NAMALWA (cell line): ENCODE measurements at regions not wholly inside any gene's neighbourhood (a gene's known extent, or its start where the extent isn't known, plus 50 kb on each side); places are given as distances from the start of the nearest gene placed in this dataset.
"Not testable (repeated sequence)": the region's sequence is repeated elsewhere in the genome, so short reads cannot be mapped to it uniquely, and the experiment has no call there.

ENCODE experiments used
- DNase-seq: peaks from one replicate; pipeline ENCODE4 v3.0.0-alpha.2; 2015; ENCODE audit warnings: low spot score

DNA sequence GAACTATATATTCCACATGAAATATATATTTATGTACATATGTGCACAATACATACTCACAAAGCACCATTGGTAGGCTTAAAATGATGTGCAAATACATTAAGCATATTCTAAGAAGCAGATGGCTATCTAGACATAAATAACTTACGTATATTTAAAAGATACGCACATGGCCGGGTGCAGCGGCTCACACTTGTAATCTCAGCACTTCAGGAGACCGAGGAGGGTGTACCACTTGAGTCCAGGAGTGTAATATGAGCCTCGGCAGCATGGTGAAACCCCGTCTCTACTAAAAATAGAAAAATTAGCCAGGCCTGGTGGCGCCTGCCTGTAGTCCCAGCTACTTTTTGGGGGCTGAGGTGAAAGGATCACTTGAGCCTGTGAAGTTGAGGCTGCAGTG lies 189.9 kb downstream of the ANKRD36 start:
- not testable (repeated sequence) for DNase-seq

GRCh38 chr2:97301771-97302170 lies 188.8 kb downstream of the ANKRD36 start:
- not testable (repeated sequence) for DNase-seq
